H9 (cell line): ENCODE measurements at regions not wholly inside any gene's neighbourhood (a gene's known extent, or its start where the extent isn't known, plus 50 kb on each side); places are given as distances from the start of the nearest gene placed in this dataset.

ENCODE experiments used
- DNase-seq: peaks from one replicate; pipeline ENCODE4 v3.0.0-alpha.2; 2017
- H2AFZ ChIP-seq: one replicate; pipeline ENCODE4 v1.6.1; 2013; ENCODE audit warnings: mild to moderate bottlenecking, low read length, control low read depth, moderate library complexity
- H2AK5ac ChIP-seq: 2 replicates; pipeline ENCODE4 v1.6.1; 2013; ENCODE audit warnings: low read length, control low read depth, mixed read lengths; ENCODE audit not compliant: insufficient read length
- H2BK120ac ChIP-seq: one replicate; pipeline ENCODE4 v1.6.1; 2013; ENCODE audit warnings: low read depth, mild to moderate bottlenecking, low read length, control low read depth, inconsistent platforms; ENCODE audit not compliant: poor library complexity, severe bottlenecking
- H2BK12ac ChIP-seq: 2 replicates; pipeline ENCODE4 v1.6.1; 2013; ENCODE audit warnings: low read length, control low read depth, mixed read lengths, low read depth; ENCODE audit not compliant: insufficient read length
- H2BK15ac ChIP-seq: 2 replicates; pipeline ENCODE4 v1.6.1; 2013; ENCODE audit warnings: low read depth, low read length, control low read depth
- H2BK20ac ChIP-seq: one replicate; pipeline ENCODE4 v1.6.1; 2013; ENCODE audit warnings: low read depth, mild to moderate bottlenecking, low read length, control low read depth, inconsistent platforms; ENCODE audit not compliant: poor library complexity, severe bottlenecking
- H2BK5ac ChIP-seq: 2 replicates; pipeline ENCODE4 v1.6.1; 2013; ENCODE audit warnings: low read length, control low read depth, mixed read lengths; ENCODE audit not compliant: insufficient read length
- H3K14ac ChIP-seq: 2 replicates; pipeline ENCODE4 v1.6.1; 2013; ENCODE audit warnings: low read length, control low read depth; ENCODE audit not compliant: insufficient read depth
- H3K18ac ChIP-seq: 2 replicates; pipeline ENCODE4 v1.6.1; 2013; ENCODE audit warnings: low read depth, mild to moderate bottlenecking, mixed read lengths, low read length, control low read depth; ENCODE audit not compliant: insufficient read length
- H3K23ac ChIP-seq: 2 replicates; pipeline ENCODE4 v1.6.1; 2013; ENCODE audit warnings: low read length, control low read depth, mixed read lengths, low read depth; ENCODE audit not compliant: insufficient read length
- H3K23me2 ChIP-seq: 2 replicates; pipeline ENCODE4 v1.6.1; 2013; ENCODE audit warnings: low read depth, mild to moderate bottlenecking, mixed read lengths, low read length, control low read depth; ENCODE audit not compliant: insufficient read length, poor library complexity, severe bottlenecking
- H3K27ac ChIP-seq: 2 replicates; pipeline ENCODE4 v1.5.1; 2013; ENCODE audit warnings: low read length, control low read depth, mixed read lengths, low read depth; ENCODE audit not compliant: insufficient read length
- H3K27me3 ChIP-seq: 2 replicates; pipeline ENCODE4 v1.6.1; 2013; ENCODE audit warnings: low read length, control low read depth, inconsistent platforms; ENCODE audit not compliant: insufficient read depth
- H3K4ac ChIP-seq: 2 replicates; pipeline ENCODE4 v1.6.1; 2013; ENCODE audit warnings: low read depth, mild to moderate bottlenecking, control low read depth, inconsistent platforms, low read length, moderate library complexity
- H3K4me1 ChIP-seq: 2 replicates; pipeline ENCODE4 v1.6.1; 2013; ENCODE audit warnings: low read length, control low read depth, inconsistent platforms; ENCODE audit not compliant: insufficient read depth
- H3K4me2 ChIP-seq: 2 replicates; pipeline ENCODE4 v1.6.1; 2013; ENCODE audit warnings: low read length, control low read depth, mixed read lengths; ENCODE audit not compliant: insufficient read length, insufficient read depth
- H3K56ac ChIP-seq: 2 replicates; pipeline ENCODE4 v1.6.1; 2013; ENCODE audit warnings: low read depth, mild to moderate bottlenecking, mixed read lengths, low read length, control low read depth; ENCODE audit not compliant: insufficient read length
- H3K79me1 ChIP-seq: 2 replicates; pipeline ENCODE4 v1.6.1; 2013; ENCODE audit warnings: low read depth, mild to moderate bottlenecking, moderate library complexity, low read length, control low read depth, inconsistent platforms; ENCODE audit not compliant: insufficient read depth, poor library complexity, severe bottlenecking
- H3K79me2 ChIP-seq: 2 replicates; pipeline ENCODE4 v1.6.1; 2013; ENCODE audit warnings: low read length, control low read depth, inconsistent platforms; ENCODE audit not compliant: insufficient read depth
- H3K9ac ChIP-seq: 2 replicates; pipeline ENCODE4 v1.6.1; 2013; ENCODE audit warnings: low read length, control low read depth, mixed read lengths; ENCODE audit not compliant: insufficient read length; ENCODE audit errors: extremely low read depth
- H3K9me3 ChIP-seq: one replicate; pipeline ENCODE4 v1.6.1; 2013; ENCODE audit warnings: low read depth, low read length, inconsistent platforms; ENCODE audit not compliant: control insufficient read depth
- H3T11ph ChIP-seq: one replicate; pipeline ENCODE4 v1.6.1; 2013; ENCODE audit warnings: mild to moderate bottlenecking, low read length, control low read depth, inconsistent platforms
- H4K20me1 ChIP-seq: one replicate; pipeline ENCODE4 v1.6.1; 2013; ENCODE audit not compliant: control insufficient read depth, insufficient read length, insufficient read depth
- H4K5ac ChIP-seq: 2 replicates; pipeline ENCODE4 v1.6.1; 2013; ENCODE audit warnings: low read depth, mild to moderate bottlenecking, mixed read lengths, low read length, control low read depth; ENCODE audit not compliant: insufficient read length
- H4K8ac ChIP-seq: replicated peaks from 2 replicates; pipeline ENCODE4 v1.6.1; 2013; ENCODE audit warnings: low read length, control low read depth, mixed read lengths, low read depth; ENCODE audit not compliant: insufficient read length
- H4K91ac ChIP-seq: 2 replicates; pipeline ENCODE4 v1.6.1; 2013; ENCODE audit warnings: low read depth, mild to moderate bottlenecking, moderate library complexity, mixed read lengths, low read length, control low read depth; ENCODE audit not compliant: insufficient read length
- H3K27ac Mint-ChIP-seq, 3 experiments: 2 replicates in 2 of 3; 3 replicates in 1 of 3; pipeline ENCODE4 v1.8.0; 2020 to 2021; ENCODE audit warnings: mixed read lengths in 3 of 3, mild to moderate bottlenecking in 1 of 3, moderate library complexity in 1 of 3
- H3K27me3 Mint-ChIP-seq: 2 replicates; pipeline ENCODE4 v1.8.0; 2021; ENCODE audit warnings: low read depth, mild to moderate bottlenecking, moderate library complexity, mixed read lengths
- H3K36me3 Mint-ChIP-seq, 3 experiments: 2 replicates in 2 of 3; 3 replicates in 1 of 3; pipeline ENCODE4 v1.8.0; 2020 to 2021; ENCODE audit warnings: low read depth in 3 of 3, mixed read lengths in 3 of 3; ENCODE audit not compliant: insufficient read depth in 1 of 3
- H3K4me1 Mint-ChIP-seq, 2 experiments: 2 replicates each; pipeline ENCODE4 v1.8.0; 2020; ENCODE audit warnings: mixed read lengths in 2 of 2
- H3K4me3 Mint-ChIP-seq, 2 experiments: 2 replicates in 1 of 2; 3 replicates in 1 of 2; pipeline ENCODE4 v1.8.0; 2020 to 2021; ENCODE audit warnings: mild to moderate bottlenecking in 2 of 2, mixed read lengths in 2 of 2, moderate library complexity in 1 of 2
- H3K9me3 Mint-ChIP-seq, 2 experiments: 2 replicates in 1 of 2; 3 replicates in 1 of 2; pipeline ENCODE4 v1.8.0; 2020; ENCODE audit warnings: mild to moderate bottlenecking in 2 of 2, mixed read lengths in 2 of 2, moderate library complexity in 1 of 2
- TF ChIP-seq, protein P1 (sequence below): fragments of 200-600 bp; sonication (generic); conservative IDR thresholded peaks from 3 replicates; pipeline ENCODE4 v1.8.0; 2021; ENCODE audit warnings: antibody characterized with exemption, mild to moderate bottlenecking

GRCh38 chr21:16347223-16347622, 617.4 kb downstream of the USP25 start:
- no peak overlapping the region for H3K4me2 ChIP-seq
- no peaks in the 10 kb centered on the region for H3K23me2 ChIP-seq
- no peaks in the 10 kb centered on the region for H3K79me2 ChIP-seq
- no peak overlapping the region for H3K23ac ChIP-seq
- H3K27me3 ChIP-seq, result no peaks in the 10 kb centered on the region
- Mint-ChIP-seq H3K4me3 (no peak overlapping the region), H3K27ac (no peak overlapping the region), H3K9me3 (no peaks in the 10 kb centered on the region), H3K27me3 (no peaks in the 10 kb centered on the region), H3K4me1 (peaks cover 0 to 4% of the 10 kb centered on the region in 2 experiments; a peak in 2 of 4 replicates), H3K36me3 (no peaks in the 10 kb centered on the region)
- H2BK20ac ChIP-seq, result no peak overlapping the region
- no peaks in the 10 kb centered on the region for H4K20me1 ChIP-seq
- TF ChIP-seq, protein P1, sequence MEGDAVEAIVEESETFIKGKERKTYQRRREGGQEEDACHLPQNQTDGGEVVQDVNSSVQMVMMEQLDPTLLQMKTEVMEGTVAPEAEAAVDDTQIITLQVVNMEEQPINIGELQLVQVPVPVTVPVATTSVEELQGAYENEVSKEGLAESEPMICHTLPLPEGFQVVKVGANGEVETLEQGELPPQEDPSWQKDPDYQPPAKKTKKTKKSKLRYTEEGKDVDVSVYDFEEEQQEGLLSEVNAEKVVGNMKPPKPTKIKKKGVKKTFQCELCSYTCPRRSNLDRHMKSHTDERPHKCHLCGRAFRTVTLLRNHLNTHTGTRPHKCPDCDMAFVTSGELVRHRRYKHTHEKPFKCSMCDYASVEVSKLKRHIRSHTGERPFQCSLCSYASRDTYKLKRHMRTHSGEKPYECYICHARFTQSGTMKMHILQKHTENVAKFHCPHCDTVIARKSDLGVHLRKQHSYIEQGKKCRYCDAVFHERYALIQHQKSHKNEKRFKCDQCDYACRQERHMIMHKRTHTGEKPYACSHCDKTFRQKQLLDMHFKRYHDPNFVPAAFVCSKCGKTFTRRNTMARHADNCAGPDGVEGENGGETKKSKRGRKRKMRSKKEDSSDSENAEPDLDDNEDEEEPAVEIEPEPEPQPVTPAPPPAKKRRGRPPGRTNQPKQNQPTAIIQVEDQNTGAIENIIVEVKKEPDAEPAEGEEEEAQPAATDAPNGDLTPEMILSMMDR, result no peak
- H3K56ac ChIP-seq, result no peak overlapping the region
- no peak overlapping the region for H3T11ph ChIP-seq
- no peak overlapping the region for H3K9ac ChIP-seq
- H2BK120ac ChIP-seq, result no peak overlapping the region
- no peak overlapping the region for H4K8ac ChIP-seq
- no peaks in the 10 kb centered on the region for H3K4me1 ChIP-seq
- H2AK5ac ChIP-seq, result no peak overlapping the region
- H2BK15ac ChIP-seq, result no peak overlapping the region
- no peak overlapping the region for H3K18ac ChIP-seq
- H4K91ac ChIP-seq, result no peak overlapping the region
- no peak overlapping the region for H4K5ac ChIP-seq
- H3K27ac ChIP-seq, result no peak overlapping the region
- DNase-seq, result no peak
- H3K79me1 ChIP-seq, result no peaks in the 10 kb centered on the region
- no peaks in the 10 kb centered on the region for H3K9me3 ChIP-seq
- H3K4ac ChIP-seq, result no peak overlapping the region
- no peak overlapping the region for H2BK12ac ChIP-seq
- no peak overlapping the region for H2AFZ ChIP-seq
- no peak overlapping the region for H3K14ac ChIP-seq
- no peak overlapping the region for H2BK5ac ChIP-seq
